ENCODE measurements at regions not wholly inside any gene's neighbourhood (a gene's known extent, or its start where the extent isn't known, plus 50 kb on each side); places are given as distances from the start of the nearest gene placed in this dataset.

DNA sequence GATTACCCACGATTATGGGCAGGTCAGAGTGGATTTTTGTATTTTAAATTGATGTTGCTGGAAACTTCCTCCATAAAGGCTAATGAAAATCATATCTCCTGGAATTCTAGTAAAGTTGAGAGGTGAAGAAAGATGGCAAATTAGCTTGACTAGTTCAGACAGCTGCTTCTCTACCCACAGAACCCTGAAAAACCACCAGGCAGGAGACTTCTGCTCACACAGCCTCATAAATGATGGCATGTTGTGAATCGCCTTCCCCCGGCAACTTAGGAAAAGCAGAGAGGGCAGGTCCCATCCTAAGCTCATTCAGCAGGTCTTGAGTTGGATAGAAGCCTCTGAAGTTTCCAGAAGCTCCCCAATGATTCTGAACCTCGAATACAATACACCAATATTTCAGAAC lies 87.6 kb upstream of the SLC7A1 start:
- H3K9me3 Mint-ChIP-seq = no peaks in the 10 kb centered on the region
- no peaks in the 10 kb centered on the region for H3K4me1 Mint-ChIP-seq
- H3K36me3 Mint-ChIP-seq (ENCODE audit: low read depth) = no peaks in the 10 kb centered on the region
- no peak overlapping the region for H3K4me3 Mint-ChIP-seq
- H3K27me3 Mint-ChIP-seq = peaks cover 3% of the 10 kb centered on the region
- no peak for ATAC-seq
- no peak overlapping the region for H3K27ac Mint-ChIP-seq
- no peak for DNase-seq

DNA sequence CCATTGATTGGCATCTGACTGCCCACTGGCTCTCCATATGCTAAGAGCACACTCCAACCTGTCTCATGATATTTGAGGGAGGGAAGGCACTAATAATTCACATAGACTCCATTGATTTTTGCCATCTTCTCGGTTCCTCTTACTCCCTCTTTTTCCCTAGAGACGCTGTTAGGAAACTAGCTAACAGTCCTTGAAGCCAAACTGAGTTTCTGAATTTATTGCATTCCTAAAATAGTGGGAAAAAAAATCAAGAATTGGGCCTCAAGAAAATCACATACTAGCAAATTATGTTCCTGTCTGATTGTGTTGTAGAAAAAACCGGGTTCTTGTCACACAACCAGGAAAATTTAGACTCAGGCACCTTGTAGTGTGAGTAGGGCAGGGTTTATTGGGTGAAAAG lies 86.4 kb upstream of the SLC7A1 start:
- Mint-ChIP-seq H3K27ac (no peak overlapping the region), H3K27me3 (peaks cover 3% of the 10 kb centered on the region), H3K9me3 (no peaks in the 10 kb centered on the region)

DNA sequence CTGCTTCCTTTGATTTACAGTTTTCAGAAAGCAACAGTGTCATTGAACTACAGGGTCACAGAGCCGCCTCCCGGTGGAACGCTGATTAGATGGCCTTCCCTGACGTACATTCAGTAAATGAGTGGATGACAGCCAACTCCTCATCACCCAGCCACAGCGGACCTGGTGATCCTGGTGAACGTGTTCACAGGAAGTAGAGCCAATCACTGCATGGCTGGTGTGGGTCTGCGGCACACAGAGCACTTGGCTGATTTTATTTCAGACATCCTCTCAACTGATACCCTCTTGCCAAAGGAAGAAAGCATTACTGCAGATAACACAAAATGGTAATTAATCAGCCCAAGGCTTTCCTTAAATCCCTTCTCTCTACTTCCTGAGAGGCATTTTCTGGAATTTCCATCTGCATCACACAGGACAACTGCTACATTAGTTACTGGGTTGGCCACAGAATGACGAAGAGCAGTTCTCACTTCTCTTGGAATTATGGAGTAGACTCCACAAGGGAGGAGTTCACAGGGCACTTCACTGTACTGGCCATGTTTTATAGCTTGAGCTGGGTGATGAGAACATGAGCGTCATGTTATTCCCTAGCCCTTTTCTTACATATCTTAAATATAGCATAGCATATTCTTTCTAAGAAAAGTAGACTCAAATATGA lies 84.0 kb upstream of the SLC7A1 start:
- Mint-ChIP-seq H3K36me3 (ENCODE audit: low read depth) (no peaks in the 10 kb centered on the region), H3K4me1 (no peaks in the 10 kb centered on the region), H3K9me3 (no peaks in the 10 kb centered on the region), H3K27ac (no peak overlapping the region), H3K27me3 (peaks cover 3% of the 10 kb centered on the region), H3K4me3 (no peak overlapping the region)
- DNase-seq = no peak
- no peak for ATAC-seq

More for the DNA sequence above, 86.4 kb upstream of the SLC7A1 start:
- DNase-seq = no peak
- Mint-ChIP-seq H3K4me3 (no peak overlapping the region), H3K4me1 (no peaks in the 10 kb centered on the region), H3K36me3 (ENCODE audit: low read depth) (no peaks in the 10 kb centered on the region)
- no peak for ATAC-seq

DNA sequence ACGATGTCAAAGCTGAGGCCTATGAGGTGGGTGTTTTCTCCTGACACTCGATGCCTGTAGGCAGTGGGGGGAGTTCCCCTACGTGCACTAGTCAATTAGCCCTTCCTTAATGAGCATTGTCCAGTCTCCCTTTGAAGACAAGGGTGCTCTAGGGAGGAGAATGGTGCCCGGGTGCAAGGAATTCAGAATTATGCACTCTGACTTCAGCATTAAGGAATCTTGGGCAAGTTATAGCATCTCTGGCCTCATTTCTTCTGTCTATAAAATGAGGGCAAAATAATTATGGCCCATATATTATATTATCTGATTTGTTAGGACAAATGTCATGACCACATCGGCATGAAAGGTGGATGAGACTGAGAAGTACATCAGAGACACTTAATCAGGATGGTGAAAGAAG lies 82.1 kb upstream of the SLC7A1 start:
- no peaks in the 10 kb centered on the region for H3K9me3 Mint-ChIP-seq
- ATAC-seq = no peak
- peaks cover 3% of the 10 kb centered on the region for H3K27me3 Mint-ChIP-seq
- no peak for DNase-seq
- H3K4me3 Mint-ChIP-seq = no peak overlapping the region
- no peaks in the 10 kb centered on the region for H3K4me1 Mint-ChIP-seq
- no peak overlapping the region for H3K27ac Mint-ChIP-seq
- no peaks in the 10 kb centered on the region for H3K36me3 Mint-ChIP-seq (ENCODE audit: low read depth)

- ATAC-seq (no peak), DNase-seq (no peak)
- Mint-ChIP-seq H3K27me3 (peaks cover 3% of the 10 kb centered on the region), H3K4me3 (no peak overlapping the region), H3K9me3 (no peaks in the 10 kb centered on the region), H3K36me3 (ENCODE audit: low read depth) (no peaks in the 10 kb centered on the region), H3K27ac (no peak overlapping the region), H3K4me1 (no peaks in the 10 kb centered on the region)
Observed at GRCh38 chr13:29676941-29677452, 81.5 kb upstream of the SLC7A1 start.

DNA sequence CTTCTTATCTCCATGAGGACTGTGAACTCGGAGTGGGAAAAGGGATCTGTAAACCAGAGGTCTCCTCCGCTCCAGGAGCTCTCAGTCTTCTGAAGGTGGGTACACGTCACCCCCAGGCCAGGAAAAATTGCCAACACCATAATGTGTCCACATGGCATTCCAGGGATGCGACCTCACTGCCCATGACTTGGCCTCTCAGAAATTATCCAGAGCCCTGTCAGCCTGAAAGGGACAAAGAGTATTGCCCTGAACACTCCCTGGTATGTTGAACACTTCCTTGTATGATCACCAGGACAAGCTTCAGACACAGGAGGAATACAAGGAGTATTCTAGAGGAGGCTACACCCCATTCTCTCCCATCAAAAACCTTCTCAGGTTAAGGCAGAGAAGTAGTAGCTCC lies 81.0 kb upstream of the SLC7A1 start:
- DNase-seq (no peak), ATAC-seq (no peak)
- H3K27ac Mint-ChIP-seq = no peak overlapping the region
- H3K36me3 Mint-ChIP-seq (ENCODE audit: low read depth) = no peaks in the 10 kb centered on the region
- no peaks in the 10 kb centered on the region for H3K4me1 Mint-ChIP-seq
- H3K27me3 Mint-ChIP-seq = peaks cover 3% of the 10 kb centered on the region
- H3K9me3 Mint-ChIP-seq = no peaks in the 10 kb centered on the region
- no peak overlapping the region for H3K4me3 Mint-ChIP-seq

DNA sequence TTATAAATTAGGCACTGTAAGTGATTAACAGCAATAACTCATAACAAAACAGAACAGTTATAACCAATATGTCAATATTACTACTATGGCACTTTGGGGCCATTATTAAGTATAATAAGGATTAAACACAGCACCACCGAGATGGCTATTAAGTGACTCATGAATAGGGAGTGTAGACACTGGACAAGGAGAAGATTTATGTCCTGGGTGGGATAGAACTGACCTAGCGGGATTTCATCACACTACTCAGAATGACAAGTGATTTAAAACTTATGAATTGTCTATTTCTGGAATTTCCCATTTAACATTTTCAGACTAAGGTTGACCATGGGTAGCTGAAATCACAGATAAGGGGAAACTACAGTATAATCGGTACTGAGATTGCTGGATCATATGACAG lies 79.0 kb upstream of the SLC7A1 start:
- no peak for ATAC-seq
- DNase-seq = no peak
- no peak overlapping the region for H3K4me3 Mint-ChIP-seq
- no peak overlapping the region for H3K27ac Mint-ChIP-seq
- no peaks in the 10 kb centered on the region for H3K36me3 Mint-ChIP-seq (ENCODE audit: low read depth)
- H3K9me3 Mint-ChIP-seq = no peaks in the 10 kb centered on the region
- no peaks in the 10 kb centered on the region for H3K4me1 Mint-ChIP-seq
- H3K27me3 Mint-ChIP-seq = no peaks in the 10 kb centered on the region

DNA sequence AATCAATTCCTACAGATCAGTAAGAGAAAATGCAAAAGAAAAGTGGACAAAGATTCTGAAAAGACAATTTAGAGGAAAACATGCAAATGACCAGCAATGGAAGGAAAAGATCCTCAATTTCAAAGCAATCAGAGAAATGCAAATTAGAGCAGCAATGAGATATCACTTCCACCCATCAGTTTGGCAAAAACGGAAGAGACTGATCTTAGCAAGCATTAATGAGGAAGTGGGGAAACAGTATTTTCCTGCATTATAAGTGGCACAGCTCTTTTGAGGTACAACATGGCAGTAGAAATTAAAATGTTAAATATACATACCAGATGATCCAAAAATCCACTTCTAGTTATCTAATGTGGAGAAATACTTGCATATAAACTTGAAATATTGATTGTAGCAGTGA lies 69.1 kb upstream of the SLC7A1 start:
- peaks cover 33% of the 10 kb centered on the region for H3K9me3 Mint-ChIP-seq
- peaks cover 2% of the 10 kb centered on the region for H3K36me3 Mint-ChIP-seq (ENCODE audit: low read depth)
- ATAC-seq (no peak), DNase-seq (no peak)
- H3K4me3 Mint-ChIP-seq = no peak overlapping the region
- no peak overlapping the region for H3K27ac Mint-ChIP-seq
- H3K4me1 Mint-ChIP-seq = no peaks in the 10 kb centered on the region
- no peaks in the 10 kb centered on the region for H3K27me3 Mint-ChIP-seq

GRCh38 chr13:29654843-29655547 lies 59.5 kb upstream of the SLC7A1 start:
- peaks cover 25% of the 10 kb centered on the region for H3K9me3 Mint-ChIP-seq
- DNase-seq (no peak), ATAC-seq (no peak)
- no peaks in the 10 kb centered on the region for H3K4me1 Mint-ChIP-seq
- H3K4me3 Mint-ChIP-seq = no peak overlapping the region
- peaks cover 7% of the 10 kb centered on the region for H3K36me3 Mint-ChIP-seq (ENCODE audit: low read depth)
- H3K27ac Mint-ChIP-seq = no peak overlapping the region
- H3K27me3 Mint-ChIP-seq = no peaks in the 10 kb centered on the region

- ATAC-seq (no peak), DNase-seq (no peak)
- no peaks in the 10 kb centered on the region for H3K27me3 Mint-ChIP-seq
- peaks cover 20% of the 10 kb centered on the region for H3K9me3 Mint-ChIP-seq
- peaks cover 7% of the 10 kb centered on the region for H3K36me3 Mint-ChIP-seq (ENCODE audit: low read depth)
- H3K27ac Mint-ChIP-seq = no peak overlapping the region
- no peaks in the 10 kb centered on the region for H3K4me1 Mint-ChIP-seq
- H3K4me3 Mint-ChIP-seq = no peak overlapping the region
Observed at GRCh38 chr13:29654384-29654783, 58.9 kb upstream of the SLC7A1 start.

DNA sequence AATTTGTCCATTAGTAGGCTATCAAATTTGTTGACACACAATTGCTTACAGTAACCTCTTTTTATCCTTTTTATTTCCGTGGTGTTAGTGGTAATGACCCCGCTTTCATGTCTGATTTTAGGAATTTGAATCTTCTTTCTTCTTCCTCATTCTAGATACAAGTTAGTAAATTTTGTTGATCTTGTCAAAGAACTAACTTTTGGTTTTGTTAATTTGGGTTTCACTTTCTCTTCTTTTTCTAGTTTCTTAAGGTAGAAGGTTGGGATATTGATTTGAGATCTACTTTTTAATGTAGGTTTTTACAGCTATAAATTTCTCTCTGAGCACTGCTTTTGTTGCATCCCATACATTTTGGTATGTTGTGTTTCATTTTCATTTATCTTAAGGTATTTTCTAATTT lies 53.3 kb upstream of the SLC7A1 start:
- peaks cover 14% of the 10 kb centered on the region for H3K9me3 Mint-ChIP-seq
- peak overlapping the region; percentile 40 for H3K4me3 Mint-ChIP-seq
- H3K36me3 Mint-ChIP-seq (ENCODE audit: low read depth) = peaks cover under 1% of the 10 kb centered on the region
- no peak for ATAC-seq
- peaks cover 7% of the 10 kb centered on the region for H3K4me1 Mint-ChIP-seq
- DNase-seq = no peak
- H3K27me3 Mint-ChIP-seq = no peaks in the 10 kb centered on the region
- H3K27ac Mint-ChIP-seq = no peak overlapping the region
